OCI-LY3 (cell line): ENCODE measurements at regions not wholly inside any gene's neighbourhood (a gene's known extent, or its start where the extent isn't known, plus 50 kb on each side); places are given as distances from the start of the nearest gene placed in this dataset.
A peak's percentile ranks its signal among the peaks of the same experiment; 100 is the strongest.
"Not testable (repeated sequence)": the region's sequence is repeated elsewhere in the genome, so short reads cannot be mapped to it uniquely, and the experiment has no call there.

Source experiments
- H2AFZ ChIP-seq: fragments of 200-600, 300-600 bp; shearing (Covaris generic); 2 replicates; pipeline ENCODE4 v1.6.0; 2014; ENCODE audit warnings: antibody characterized with exemption, low read depth, low read length
- H3K27ac ChIP-seq: fragments of 200-600, 300-600 bp; sonication (generic); 2 replicates; pipeline ENCODE4 v1.5.1; 2014; ENCODE audit warnings: mild to moderate bottlenecking, low read length, moderate library complexity, mixed read lengths
- H3K27me3 ChIP-seq: fragments of 200-600, 300-600 bp; sonication (generic); 2 replicates; pipeline ENCODE4 v1.6.1; 2014; ENCODE audit warnings: low read depth, low read length, mixed read lengths
- H3K36me3 ChIP-seq: fragments of 200-600, 300-600 bp; sonication (generic); replicated peaks from 2 replicates; pipeline ENCODE3; 2014; ENCODE audit warnings: low read depth, low read length, mixed read lengths
- H3K4me1 ChIP-seq: fragments of 300-600, 200-600 bp; sonication (generic); 2 replicates; pipeline ENCODE4 v1.6.1; 2014; ENCODE audit warnings: low read length, mixed read lengths
- H3K4me2 ChIP-seq: fragments of 200-600, 300-600 bp; sonication (generic); 2 replicates; pipeline ENCODE4 v1.6.1; 2014; ENCODE audit warnings: low read length, mixed read lengths
- H3K4me3 ChIP-seq: fragments of 300-600, 200-600 bp; sonication (generic); 2 replicates; pipeline ENCODE4 v1.5.1; 2014; ENCODE audit warnings: antibody characterized with exemption, mild to moderate bottlenecking, low read length, moderate library complexity
- H3K79me2 ChIP-seq: fragments of 300-600, 200-600 bp; shearing (Covaris generic); 2 replicates; pipeline ENCODE4 v1.6.1; 2014; ENCODE audit warnings: mild to moderate bottlenecking, low read length, mixed read lengths
- H3K9ac ChIP-seq: fragments of 300-600, 200-600 bp; shearing (Covaris generic); 2 replicates; pipeline ENCODE4 v1.6.0; 2014; ENCODE audit warnings: mild to moderate bottlenecking, low read length, moderate library complexity
- H3K9me3 ChIP-seq: fragments of 200-600, 300-600 bp; shearing (Covaris generic); 2 replicates; pipeline ENCODE4 v1.6.1; 2014; ENCODE audit warnings: low read length, mixed read lengths; ENCODE audit not compliant: insufficient read depth
- H4K20me1 ChIP-seq: fragments of 200-600, 300-600 bp; sonication (generic); 2 replicates; pipeline ENCODE4 v1.6.1; 2016; ENCODE audit warnings: low read length, mixed read lengths; ENCODE audit not compliant: insufficient read depth
- EZH2phosphoT487 ChIP-seq: fragments of 200-600 bp; shearing (Covaris generic); IDR thresholded peaks from 2 replicates; pipeline ENCODE4 v1.6.1; 2018; ENCODE audit warnings: antibody characterized with exemption, mixed run types, low read depth
- TF ChIP-seq, protein P1 (sequence below): fragments of 200-600, 300-600 bp; sonication (generic); IDR thresholded peaks from 2 replicates; pipeline ENCODE4 v1.5.1; 2014; ENCODE audit warnings: antibody characterized with exemption, low read length, low read depth

DNA sequence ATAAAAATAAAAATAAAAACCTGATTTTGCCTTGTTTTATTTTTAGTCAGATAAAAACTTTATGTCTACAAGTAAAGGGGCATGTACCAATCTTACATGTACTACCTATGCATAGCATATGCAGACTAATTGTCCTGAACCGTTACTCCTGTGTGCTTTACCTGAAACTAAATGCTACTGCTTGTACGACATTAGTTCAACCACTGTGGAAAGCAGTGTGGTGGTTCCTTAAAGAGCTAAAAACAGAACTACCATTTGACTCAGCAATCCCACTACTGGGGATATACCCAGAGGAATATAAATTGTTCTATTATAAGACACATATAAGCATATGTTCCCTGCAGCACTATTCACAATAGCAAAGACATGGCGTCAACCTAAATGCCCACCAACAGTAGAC is 426.0 kb upstream of the PMFBP1 start:
- Histone ChIP-seq H3K9me3 (no peaks in the 10 kb centered on the region), H4K20me1 (0 out of 2 replicates have a peak, but pooled peaks cover 6% of the 10 kb centered on the region), H3K4me3 (peak overlapping the region; percentile 6; the same call in 1 of the 2 replicates), H3K9ac (no peak overlapping the region), H3K36me3 (peaks cover 5% of the 10 kb centered on the region), H3K4me2 (peak overlapping the region; percentile 36), H3K27me3 (no peaks in the 10 kb centered on the region), H2AFZ (no peak overlapping the region), H3K79me2 (no peaks in the 10 kb centered on the region; the same call in 1 of the 2 replicates), H3K27ac (no peak overlapping the region), H3K4me1 (peaks cover 45% of the 10 kb centered on the region)
- TF ChIP-seq EZH2phosphoT487: no peak
- TF ChIP-seq, protein P1, sequence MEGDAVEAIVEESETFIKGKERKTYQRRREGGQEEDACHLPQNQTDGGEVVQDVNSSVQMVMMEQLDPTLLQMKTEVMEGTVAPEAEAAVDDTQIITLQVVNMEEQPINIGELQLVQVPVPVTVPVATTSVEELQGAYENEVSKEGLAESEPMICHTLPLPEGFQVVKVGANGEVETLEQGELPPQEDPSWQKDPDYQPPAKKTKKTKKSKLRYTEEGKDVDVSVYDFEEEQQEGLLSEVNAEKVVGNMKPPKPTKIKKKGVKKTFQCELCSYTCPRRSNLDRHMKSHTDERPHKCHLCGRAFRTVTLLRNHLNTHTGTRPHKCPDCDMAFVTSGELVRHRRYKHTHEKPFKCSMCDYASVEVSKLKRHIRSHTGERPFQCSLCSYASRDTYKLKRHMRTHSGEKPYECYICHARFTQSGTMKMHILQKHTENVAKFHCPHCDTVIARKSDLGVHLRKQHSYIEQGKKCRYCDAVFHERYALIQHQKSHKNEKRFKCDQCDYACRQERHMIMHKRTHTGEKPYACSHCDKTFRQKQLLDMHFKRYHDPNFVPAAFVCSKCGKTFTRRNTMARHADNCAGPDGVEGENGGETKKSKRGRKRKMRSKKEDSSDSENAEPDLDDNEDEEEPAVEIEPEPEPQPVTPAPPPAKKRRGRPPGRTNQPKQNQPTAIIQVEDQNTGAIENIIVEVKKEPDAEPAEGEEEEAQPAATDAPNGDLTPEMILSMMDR: no peak

DNA sequence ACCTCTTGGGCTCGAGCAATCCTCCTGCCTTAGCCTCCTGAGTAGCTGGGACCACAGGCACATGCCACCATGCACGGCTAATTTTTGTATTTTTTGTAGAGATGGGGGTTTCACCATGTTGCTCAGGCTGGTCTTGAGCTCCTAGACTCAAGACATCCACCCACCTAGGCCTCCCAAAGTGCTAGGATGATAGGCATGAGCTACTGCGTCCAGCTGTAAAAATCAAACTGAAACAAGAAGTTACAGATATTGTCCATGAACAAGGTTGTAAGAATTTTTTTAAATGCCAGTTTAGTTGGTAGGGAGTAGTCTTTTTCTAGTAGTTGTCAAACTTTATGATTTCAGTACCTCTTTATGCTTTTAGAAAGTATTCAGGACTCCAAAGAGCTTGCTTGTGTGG is 424.4 kb upstream of the PMFBP1 start:
- no peaks in the 10 kb centered on the region for H3K9me3 ChIP-seq
- H3K4me1 ChIP-seq: peaks cover 52% of the 10 kb centered on the region
- H3K36me3 ChIP-seq: peaks cover 5% of the 10 kb centered on the region
- TF ChIP-seq, protein P1: no peak
- no peak for TF ChIP-seq EZH2phosphoT487
- no peak overlapping the region for H3K9ac ChIP-seq
- H3K79me2 ChIP-seq: no peaks in the 10 kb centered on the region; the same call in 1 of the 2 replicates
- H3K4me3 ChIP-seq: no peak overlapping the region
- peaks cover 11% of the 10 kb centered on the region; the same call in 1 of the 2 replicates for H4K20me1 ChIP-seq
- H3K27me3 ChIP-seq: no peaks in the 10 kb centered on the region
- no peak overlapping the region for H2AFZ ChIP-seq
- no peak overlapping the region for H3K4me2 ChIP-seq
- no peak overlapping the region for H3K27ac ChIP-seq

DNA sequence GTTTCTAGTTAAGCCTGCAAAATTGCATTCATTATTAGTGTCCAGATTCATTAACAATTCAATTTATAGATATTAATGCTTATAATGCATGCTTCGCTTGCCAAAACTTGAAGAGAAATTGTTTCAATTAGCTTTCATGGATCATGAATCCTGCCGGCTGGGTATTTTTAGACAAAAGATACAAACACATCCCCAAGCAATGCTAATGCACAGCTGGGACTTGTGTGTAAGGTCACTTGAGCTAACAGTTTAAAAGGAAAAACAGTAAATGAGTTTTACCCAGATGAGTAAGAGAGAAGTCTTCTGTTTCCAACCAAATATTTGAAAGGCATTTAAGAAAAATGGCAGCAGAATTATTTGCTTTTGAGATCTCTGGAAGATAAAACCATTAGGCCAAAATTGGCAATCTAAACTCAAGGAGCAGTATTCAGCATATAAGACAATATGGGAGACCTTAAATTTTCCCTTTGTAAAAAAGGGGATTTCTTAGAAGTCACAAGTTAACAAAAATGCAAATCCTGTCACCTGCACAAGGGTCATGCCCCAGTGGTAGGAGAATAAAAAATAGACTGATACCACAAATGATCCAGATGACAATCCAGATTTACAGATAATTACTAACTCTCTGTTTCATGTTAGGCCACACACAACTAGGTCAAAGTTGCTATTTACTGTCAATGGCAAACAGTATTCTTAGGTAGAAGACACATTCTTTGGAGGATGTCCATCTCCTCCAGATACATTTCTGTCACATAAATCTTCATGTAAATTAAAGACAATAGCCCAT is 418.4 kb upstream of the PMFBP1 start:
- TF ChIP-seq, protein P1: no peak
- TF ChIP-seq EZH2phosphoT487: no peak
- H3K27ac ChIP-seq: peak overlapping the region; percentile 54
- no peak overlapping the region for H2AFZ ChIP-seq
- peaks cover 61% of the 10 kb centered on the region for H3K4me1 ChIP-seq
- H3K36me3 ChIP-seq: no peaks in the 10 kb centered on the region
- no peaks in the 10 kb centered on the region for H3K27me3 ChIP-seq
- H3K4me3 ChIP-seq: peak overlapping the region; percentile 8; the same call in 1 of the 2 replicates
- peaks cover 6% of the 10 kb centered on the region; the same call in 1 of the 2 replicates for H4K20me1 ChIP-seq
- H3K9me3 ChIP-seq: no peaks in the 10 kb centered on the region
- H3K9ac ChIP-seq: no peak overlapping the region
- H3K4me2 ChIP-seq: peak overlapping the region; percentile 61
- H3K79me2 ChIP-seq: no peaks in the 10 kb centered on the region

DNA sequence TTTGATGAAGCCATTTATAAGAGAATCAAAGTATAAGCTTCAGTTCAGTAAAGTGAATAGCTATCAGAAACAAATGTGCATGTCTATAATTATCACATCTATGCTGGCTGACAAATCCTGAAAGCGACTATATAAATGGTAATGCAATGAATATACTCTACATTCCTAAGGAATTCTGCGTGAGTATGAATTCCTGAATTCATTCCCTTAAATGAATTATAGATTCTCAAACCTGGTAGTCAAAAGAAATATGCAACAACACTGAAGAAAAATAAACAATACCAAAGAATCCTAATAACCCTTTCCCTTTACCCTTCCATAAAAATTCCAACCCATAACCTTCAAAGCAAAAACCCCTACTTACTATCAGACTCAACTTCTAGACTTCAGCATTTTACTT is 416.6 kb upstream of the PMFBP1 start:
- Histone ChIP-seq H3K27ac (no peak overlapping the region), H3K4me2 (peak overlapping the region; percentile 53), H3K4me1 (peaks cover 57% of the 10 kb centered on the region), H3K79me2 (no peaks in the 10 kb centered on the region), H3K9me3 (no peaks in the 10 kb centered on the region), H2AFZ (no peak overlapping the region), H3K27me3 (no peaks in the 10 kb centered on the region), H3K36me3 (no peaks in the 10 kb centered on the region), H3K4me3 (no peak overlapping the region), H3K9ac (no peak overlapping the region), H4K20me1 (peaks cover 6% of the 10 kb centered on the region; the same call in 1 of the 2 replicates)
- TF ChIP-seq, protein P1: no peak
- no peak for TF ChIP-seq EZH2phosphoT487

DNA sequence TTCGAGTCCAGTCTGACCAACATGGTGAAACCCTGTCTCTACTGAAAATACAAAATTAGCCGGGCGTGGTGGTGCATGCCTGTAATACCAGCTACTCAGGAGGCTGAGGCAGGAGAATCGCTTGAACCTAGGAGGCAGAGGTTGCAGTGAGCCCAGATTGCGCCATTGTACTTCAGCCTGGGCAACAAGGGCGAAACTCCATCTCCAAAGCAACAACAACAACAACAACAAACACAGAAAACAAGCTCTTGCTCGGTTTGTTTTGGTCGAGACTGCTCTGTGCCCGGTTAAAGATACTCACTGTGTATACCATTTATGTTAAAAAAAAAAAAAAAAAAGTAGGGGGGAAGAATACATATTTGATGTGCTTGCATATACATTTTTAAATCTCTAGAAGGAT is 406.1 kb upstream of the PMFBP1 start:
- H3K9me3 ChIP-seq, H3K9ac ChIP-seq, H3K4me1 ChIP-seq, H3K4me3 ChIP-seq, H3K79me2 ChIP-seq, H3K36me3 ChIP-seq, H2AFZ ChIP-seq, H3K27ac ChIP-seq, H3K4me2 ChIP-seq, H4K20me1 ChIP-seq, H3K27me3 ChIP-seq: not testable (repeated sequence)
